CD14-positive monocyte (primary cell): ENCODE measurements at regions not wholly inside any gene's neighbourhood (a gene's known extent, or its start where the extent isn't known, plus 50 kb on each side); places are given as distances from the start of the nearest gene placed in this dataset.

Experiments
- DNase-seq, 3 donors: peaks; one replicate each; pipeline ENCODE4 v3.0.0-alpha.2; 2011 to 2022
- H2AFZ ChIP-seq: 2 replicates; pipeline ENCODE4 v1.6.0; 2012; ENCODE audit warnings: mild to moderate bottlenecking, low read depth, low read length, inconsistent platforms; ENCODE audit not compliant: insufficient read depth, poor library complexity, severe bottlenecking
- H3K27ac ChIP-seq, 2 donors: 1 replicate in 1 of 2; 2 replicates in 1 of 2; pipeline ENCODE4 v1.5.1; 2012 to 2013; ENCODE audit warnings: low read length in 2 of 2, control low read depth in 1 of 2, inconsistent platforms in 1 of 2, low read depth in 1 of 2, mild to moderate bottlenecking in 1 of 2
- H3K27me3 ChIP-seq, 2 donors: one replicate each; pipeline versions ENCODE4 v1.6.0 to v1.6.1; 2011 to 2013; ENCODE audit warnings: low read length in 2 of 2; ENCODE audit not compliant: control insufficient read depth in 2 of 2, insufficient read depth in 2 of 2
- H3K36me3 ChIP-seq, 2 donors: replicated peaks in 1 of 2; 1 replicate in 1 of 2; 2 replicates in 1 of 2; pipeline versions ENCODE4 v1.5.1 to v1.6.1; 2012 to 2013; ENCODE audit warnings: low read length in 2 of 2, control low read depth in 1 of 2, inconsistent platforms in 1 of 2, mild to moderate bottlenecking in 1 of 2; ENCODE audit not compliant: insufficient read depth in 2 of 2, control insufficient read depth in 1 of 2
- H3K4me1 ChIP-seq, 2 donors: 1 replicate in 1 of 2; 2 replicates in 1 of 2; pipeline versions ENCODE4 v1.5.1 to v1.6.1; 2012 to 2013; ENCODE audit warnings: low read length in 2 of 2, control low read depth in 1 of 2, inconsistent platforms in 1 of 2, mild to moderate bottlenecking in 1 of 2, moderate library complexity in 1 of 2; ENCODE audit not compliant: insufficient read depth in 2 of 2, control insufficient read depth in 1 of 2
- H3K4me2 ChIP-seq: replicated peaks from 2 replicates; pipeline ENCODE3; 2012; ENCODE audit warnings: low read length, moderate library complexity, mild to moderate bottlenecking; ENCODE audit not compliant: poor library complexity, severe bottlenecking; ENCODE audit errors: extremely low read depth
- H3K4me3 ChIP-seq, 3 experiments: fragments of 200-600 bp in 1 of 3; sonication (generic) in 1 of 3; replicated peaks in 1 of 3; 1 replicate in 2 of 3; 2 replicates in 1 of 3; pipeline ENCODE4 v1.5.1; 2011 to 2013; ENCODE audit warnings: low read length in 3 of 3, mild to moderate bottlenecking in 3 of 3, control low read depth in 2 of 3, low read depth in 2 of 3, inconsistent platforms in 1 of 3, moderate library complexity in 1 of 3
- H3K79me2 ChIP-seq: 2 replicates; pipeline ENCODE4 v1.6.0; 2012; ENCODE audit warnings: mild to moderate bottlenecking, control low read depth, inconsistent platforms, low read length, moderate library complexity; ENCODE audit not compliant: insufficient read depth
- H3K9ac ChIP-seq: 2 replicates; pipeline ENCODE4 v1.6.0; 2017; ENCODE audit warnings: low read length, mild to moderate bottlenecking; ENCODE audit not compliant: insufficient read depth, poor library complexity, severe bottlenecking
- H3K9me3 ChIP-seq, 2 donors: replicated peaks in 1 of 2; 1 replicate in 1 of 2; 2 replicates in 1 of 2; pipeline versions ENCODE4 v1.5.1 to v1.6.1; 2012 to 2013; ENCODE audit warnings: low read length in 2 of 2, control low read depth in 1 of 2; ENCODE audit not compliant: control insufficient read depth in 1 of 2, insufficient read depth in 1 of 2
- H4K20me1 ChIP-seq: 2 replicates; pipeline ENCODE4 v1.6.0; 2012; ENCODE audit warnings: mild to moderate bottlenecking, low read length, control low read depth, moderate library complexity; ENCODE audit not compliant: insufficient read depth
- H3K27ac Mint-ChIP-seq, 7 donors: one replicate each; pipeline ENCODE4 v1.8.0; 2020; ENCODE audit warnings: mild to moderate bottlenecking in 7 of 7, mixed read lengths in 7 of 7, moderate library complexity in 6 of 7, inconsistent platforms in 2 of 7
- H3K27me3 Mint-ChIP-seq, 3 donors: one replicate each; pipeline ENCODE4 v1.8.0; 2021 to 2022; ENCODE audit warnings: low read depth in 3 of 3, mild to moderate bottlenecking in 3 of 3, mixed read lengths in 3 of 3, moderate library complexity in 3 of 3, inconsistent platforms in 1 of 3
- H3K36me3 Mint-ChIP-seq, 2 donors: one replicate each; pipeline ENCODE4 v1.8.0; 2020; ENCODE audit warnings: mixed read lengths in 2 of 2, inconsistent platforms in 1 of 2, mild to moderate bottlenecking in 1 of 2
- H3K4me1 Mint-ChIP-seq: one replicate; pipeline ENCODE4 v1.8.0; 2020; ENCODE audit warnings: mild to moderate bottlenecking, mixed read lengths
- H3K4me3 Mint-ChIP-seq, 2 donors: one replicate each; pipeline ENCODE4 v1.8.0; 2020; ENCODE audit warnings: mild to moderate bottlenecking in 2 of 2, mixed read lengths in 2 of 2, moderate library complexity in 1 of 2
- H3K9me3 Mint-ChIP-seq, 7 donors: one replicate each; pipeline ENCODE4 v1.8.0; 2020 to 2022; ENCODE audit warnings: mixed read lengths in 7 of 7, mild to moderate bottlenecking in 6 of 7, moderate library complexity in 6 of 7, inconsistent platforms in 2 of 7
- WGBS: methylation state at CpG from one replicate; pipeline ENCODE4 v1.1.5; 2013; ENCODE audit warnings: missing lambda C conversion rate; ENCODE audit not compliant: insufficient coverage; 5-methylcytosine and 5-hydroxymethylcytosine counted together
- intact Hi-C, 2 donors: fragments of 100-400 bp; cut with micrococcal nuclease; formaldehyde crosslinking; loops; one replicate each; pipeline versions ENCODE4 v1.15.0 to v1.15.1; 2023
- TF ChIP-seq, protein P1 (sequence below): fragments of 200-600 bp; IDR thresholded peaks from one replicate; pipeline ENCODE4 v1.8.0; 2022; ENCODE audit warnings: antibody characterized with exemption, mild to moderate bottlenecking

GRCh38 chrY:3041985-3042384, 106.8 kb downstream of the ZFY start:
- no peak overlapping the region for H3K27ac Mint-ChIP-seq

DNA sequence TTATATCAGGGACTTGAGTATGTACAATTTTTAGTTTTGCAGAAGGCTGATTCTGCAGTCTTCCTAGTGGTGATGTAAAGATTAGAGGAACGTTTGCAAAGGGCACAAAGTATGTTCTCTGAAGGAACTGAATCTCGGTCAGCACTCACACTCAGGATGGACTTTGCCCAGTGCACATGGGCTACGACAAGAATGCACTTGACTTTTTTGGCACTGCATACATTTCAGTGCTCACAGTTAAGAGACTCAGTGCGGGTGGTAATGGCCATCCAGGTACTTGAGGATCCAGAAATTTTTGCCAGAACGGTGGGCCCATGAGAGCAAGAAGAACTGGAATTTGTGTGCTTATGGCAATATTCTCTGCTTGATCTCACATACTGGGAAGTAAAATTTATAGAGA, 107.7 kb downstream of the ZFY start:
- intact Hi-C loops: no loop called here
- Mint-ChIP-seq H3K4me3 (no peak overlapping the region), H3K4me1 (peaks cover 44% of the 10 kb centered on the region), H3K27me3 (no peaks in the 10 kb centered on the region), H3K9me3 (no peaks in the 10 kb centered on the region), H3K36me3 (peaks cover 0 to 14% of the 10 kb centered on the region in 2 donors), H3K27ac (peak overlapping the region in 1 of 7 donors; percentile 77)
- no peak for DNase-seq
- no peaks in the 10 kb centered on the region for H4K20me1 ChIP-seq
- no peak overlapping the region for H3K4me3 ChIP-seq
- TF ChIP-seq, protein P1, sequence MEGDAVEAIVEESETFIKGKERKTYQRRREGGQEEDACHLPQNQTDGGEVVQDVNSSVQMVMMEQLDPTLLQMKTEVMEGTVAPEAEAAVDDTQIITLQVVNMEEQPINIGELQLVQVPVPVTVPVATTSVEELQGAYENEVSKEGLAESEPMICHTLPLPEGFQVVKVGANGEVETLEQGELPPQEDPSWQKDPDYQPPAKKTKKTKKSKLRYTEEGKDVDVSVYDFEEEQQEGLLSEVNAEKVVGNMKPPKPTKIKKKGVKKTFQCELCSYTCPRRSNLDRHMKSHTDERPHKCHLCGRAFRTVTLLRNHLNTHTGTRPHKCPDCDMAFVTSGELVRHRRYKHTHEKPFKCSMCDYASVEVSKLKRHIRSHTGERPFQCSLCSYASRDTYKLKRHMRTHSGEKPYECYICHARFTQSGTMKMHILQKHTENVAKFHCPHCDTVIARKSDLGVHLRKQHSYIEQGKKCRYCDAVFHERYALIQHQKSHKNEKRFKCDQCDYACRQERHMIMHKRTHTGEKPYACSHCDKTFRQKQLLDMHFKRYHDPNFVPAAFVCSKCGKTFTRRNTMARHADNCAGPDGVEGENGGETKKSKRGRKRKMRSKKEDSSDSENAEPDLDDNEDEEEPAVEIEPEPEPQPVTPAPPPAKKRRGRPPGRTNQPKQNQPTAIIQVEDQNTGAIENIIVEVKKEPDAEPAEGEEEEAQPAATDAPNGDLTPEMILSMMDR: no peak
- H3K4me1 ChIP-seq: peaks cover 0 to 16% of the 10 kb centered on the region in 2 donors
- no peak overlapping the region for H2AFZ ChIP-seq
- 89% methylated on average over 3 of the region's 5 CpGs for WGBS
- no peak overlapping the region for H3K4me2 ChIP-seq
- no peaks in the 10 kb centered on the region for H3K36me3 ChIP-seq
- no peaks in the 10 kb centered on the region for H3K9me3 ChIP-seq
- H3K9ac ChIP-seq: no peak overlapping the region
- H3K79me2 ChIP-seq: no peaks in the 10 kb centered on the region
- H3K27me3 ChIP-seq: no peaks in the 10 kb centered on the region
- H3K27ac ChIP-seq: no peak overlapping the region

More at GRCh38 chrY:3041985-3042384, 106.8 kb downstream of the ZFY start:
- DNase-seq: no peak
- Mint-ChIP-seq H3K4me3 (no peak overlapping the region), H3K9me3 (no peaks in the 10 kb centered on the region), H3K36me3 (peaks cover 0 to 14% of the 10 kb centered on the region in 2 donors), H3K4me1 (peaks cover 36% of the 10 kb centered on the region), H3K27me3 (no peaks in the 10 kb centered on the region)
- no peak overlapping the region for H3K4me2 ChIP-seq
- no peaks in the 10 kb centered on the region for H3K27me3 ChIP-seq
- no peaks in the 10 kb centered on the region for H4K20me1 ChIP-seq
- H3K27ac ChIP-seq: no peak overlapping the region
- TF ChIP-seq, protein P1: no peak
- H3K9me3 ChIP-seq: no peaks in the 10 kb centered on the region
- intact Hi-C loops: no loop called here
- H3K36me3 ChIP-seq: no peaks in the 10 kb centered on the region
- no peak overlapping the region for H3K9ac ChIP-seq
- peaks cover 0 to 16% of the 10 kb centered on the region in 2 donors for H3K4me1 ChIP-seq
- no peak overlapping the region for H2AFZ ChIP-seq
- no peaks in the 10 kb centered on the region for H3K79me2 ChIP-seq
- H3K4me3 ChIP-seq: no peak overlapping the region
